ENCODE measurements at regions not wholly inside any gene's neighbourhood (a gene's known extent, or its start where the extent isn't known, plus 50 kb on each side); places are given as distances from the start of the nearest gene placed in this dataset.
"Not testable (repeated sequence)": the region's sequence is repeated elsewhere in the genome, so short reads cannot be mapped to it uniquely, and the experiment has no call there.

- CTCF ChIA-PET = no interaction called here
Measured at GRCh38 chr9:124149992-124150391, 107.8 kb upstream of the NEK6 start.

GRCh38 chr9:124163760-124164255 is 93.9 kb upstream of the NEK6 start:
- CTCF ChIA-PET = no interaction called here
- POLR2A ChIA-PET = no interaction called here
- TF ChIP-seq NFRKB (IDR thresholded peaks at IDR 0.05) = no peak
- TF ChIP-seq BHLHE40 (IDR thresholded peaks at IDR 0.05; ENCODE audit: borderline replicate concordance) = no peak
- TF ChIP-seq SUZ12 (IDR thresholded peaks at IDR 0.05) = no peak
- TF ChIP-seq PKNOX1 (IDR thresholded peaks at IDR 0.05) = no peak
- TF ChIP-seq FOXM1 (IDR thresholded peaks at IDR 0.05; ENCODE audit: borderline replicate concordance) = no peak
- no peak for TF ChIP-seq LEF1 (IDR thresholded peaks at IDR 0.05; ENCODE audit: borderline replicate concordance)

More at GRCh38 chr9:124149992-124150391, 107.8 kb upstream of the NEK6 start:
- no peak for DNase-seq (ENCODE audit: extremely low spot score)
- POLR2A ChIA-PET = no interaction called here
- TF ChIP-seq HDGF (IDR thresholded peaks at IDR 0.05; ENCODE audit: borderline replicate concordance) (no peak), BHLHE40 (IDR thresholded peaks at IDR 0.05; ENCODE audit: borderline replicate concordance) (no peak)

GRCh38 chr9:124164811-124165210 is 92.9 kb upstream of the NEK6 start:
- DNase-seq (ENCODE audit: extremely low spot score) = no peak
- ChIA-PET CTCF (no interaction called here), POLR2A (no interaction called here)
- TF ChIP-seq FOXA1 (IDR thresholded peaks at IDR 0.05) (no peak), TARDBP (IDR thresholded peaks at IDR 0.05) (no peak), ZNF384 (IDR thresholded peaks at IDR 0.05) (no peak), ARNT (IDR thresholded peaks at IDR 0.05) (no peak), HDGF (IDR thresholded peaks at IDR 0.05; ENCODE audit: borderline replicate concordance) (no peak), BHLHE40 (IDR thresholded peaks at IDR 0.05; ENCODE audit: borderline replicate concordance) (no peak), NFRKB (IDR thresholded peaks at IDR 0.05) (no peak), SP1 (IDR thresholded peaks at IDR 0.05) (no peak), CTBP1 (IDR thresholded peaks at IDR 0.05; ENCODE audit: borderline replicate concordance) (no peak), L3MBTL2 (conservative IDR thresholded peaks at IDR 0.05) (no peak), FOXK2 (IDR thresholded peaks at IDR 0.05) (no peak), SUZ12 (IDR thresholded peaks at IDR 0.05) (no peak), FOXM1 (IDR thresholded peaks at IDR 0.05; ENCODE audit: borderline replicate concordance) (no peak), ELF4 (IDR thresholded peaks at IDR 0.05) (no peak), LEF1 (IDR thresholded peaks at IDR 0.05; ENCODE audit: borderline replicate concordance) (no peak), PKNOX1 (IDR thresholded peaks at IDR 0.05) (no peak)

More at GRCh38 chr9:124163760-124164255, 93.9 kb upstream of the NEK6 start:
- DNase-seq (ENCODE audit: extremely low spot score) = no peak

GRCh38 chr9:124174433-124174832 is 83.3 kb upstream of the NEK6 start:
- DNase-seq (ENCODE audit: extremely low spot score) = no peak
- no peak for TF ChIP-seq ZNF384 (IDR thresholded peaks at IDR 0.05)
- ChIA-PET CTCF (no interaction called here), POLR2A (no interaction called here)

- DNase-seq (ENCODE audit: extremely low spot score); POLR2A ChIA-PET; CTCF ChIA-PET: not testable (repeated sequence)
Measured at GRCh38 chr9:124177522-124177921, 80.2 kb upstream of the NEK6 start.

- CTCF ChIA-PET = no interaction called here
Measured at GRCh38 chr9:124179196-124180071, 78.3 kb upstream of the NEK6 start.

More at GRCh38 chr9:124179196-124180071, 78.3 kb upstream of the NEK6 start:
- no peak for DNase-seq (ENCODE audit: extremely low spot score)
- TF ChIP-seq FOXK2 (IDR thresholded peaks at IDR 0.05) (no peak), FOXM1 (IDR thresholded peaks at IDR 0.05; ENCODE audit: borderline replicate concordance) (no peak), FOXA1 (IDR thresholded peaks at IDR 0.05) (no peak), BHLHE40 (IDR thresholded peaks at IDR 0.05; ENCODE audit: borderline replicate concordance) (no peak), NFRKB (IDR thresholded peaks at IDR 0.05) (no peak), ARNT (IDR thresholded peaks at IDR 0.05) (no peak), L3MBTL2 (conservative IDR thresholded peaks at IDR 0.05) (no peak), TARDBP (IDR thresholded peaks at IDR 0.05) (no peak), ELF4 (IDR thresholded peaks at IDR 0.05) (no peak), ZNF384 (IDR thresholded peaks at IDR 0.05) (no peak), HDGF (IDR thresholded peaks at IDR 0.05; ENCODE audit: borderline replicate concordance) (no peak), PKNOX1 (IDR thresholded peaks at IDR 0.05) (no peak)
- POLR2A ChIA-PET = no interaction called here

Data from HEK293T (cell line).